ENCODE measurements at regions not wholly inside any gene's neighbourhood (a gene's known extent, or its start where the extent isn't known, plus 50 kb on each side); places are given as distances from the start of the nearest gene placed in this dataset.

GRCh38 chr7:149566103-149566502 is 68.5 kb upstream of the ZNF746 start:
- TF ChIP-seq CTCF (IDR thresholded peaks at IDR 0.05; ENCODE audit: insufficient read depth, low read length): no peak
- TF ChIP-seq SPI1 (IDR thresholded peaks at IDR 0.05; ENCODE audit: borderline replicate concordance, low read depth): no peak
- no peak for TF ChIP-seq POLR2AphosphoS5 (IDR thresholded peaks at IDR 0.05; ENCODE audit: low read depth)
